KMS-11 (cell line): ENCODE measurements at regions not wholly inside any gene's neighbourhood (a gene's known extent, or its start where the extent isn't known, plus 50 kb on each side); places are given as distances from the start of the nearest gene placed in this dataset.

Source experiments
- H2AFZ ChIP-seq: fragments of 200-600 bp; sonication (generic); 2 replicates; pipeline ENCODE4 v1.6.1; 2016; ENCODE audit warnings: antibody characterized with exemption, mixed run types, low read depth
- H3K27ac ChIP-seq: fragments of 200-600 bp; sonication (generic); 2 replicates; pipeline ENCODE4 v1.6.1; 2016; ENCODE audit warnings: mild to moderate bottlenecking, mixed run types
- H3K27me3 ChIP-seq: fragments of 200-600 bp; sonication (generic); 2 replicates; pipeline ENCODE4 v1.6.1; 2017; ENCODE audit warnings: mild to moderate bottlenecking, low read depth, mixed run types, moderate library complexity; ENCODE audit not compliant: insufficient read depth
- H3K36me3 ChIP-seq: fragments of 200-600 bp; sonication (generic); 2 replicates; pipeline ENCODE4 v1.6.1; 2017; ENCODE audit warnings: mild to moderate bottlenecking, mixed run types; ENCODE audit not compliant: insufficient read depth
- H3K4me1 ChIP-seq: fragments of 200-600 bp; sonication (generic); 2 replicates; pipeline ENCODE4 v1.6.1; 2016; ENCODE audit warnings: mild to moderate bottlenecking, low read depth, mixed run types; ENCODE audit not compliant: poor library complexity, severe bottlenecking
- H3K4me2 ChIP-seq: fragments of 200-600 bp; sonication (generic); 2 replicates; pipeline ENCODE4 v1.7.0; 2016; ENCODE audit warnings: mild to moderate bottlenecking, mixed run types
- H3K4me3 ChIP-seq: fragments of 200-600 bp; sonication (generic); IDR thresholded peaks from 2 replicates; pipeline ENCODE4 v1.6.1; 2017; ENCODE audit warnings: low read depth, low read length, mixed read lengths; ENCODE audit not compliant: insufficient read depth
- H3K79me2 ChIP-seq: fragments of 200-600 bp; sonication (generic); 2 replicates; pipeline ENCODE4 v1.6.1; 2016; ENCODE audit warnings: low read depth, mixed run types; ENCODE audit not compliant: insufficient read depth
- H3K9ac ChIP-seq: fragments of 200-600 bp; sonication (generic); 2 replicates; pipeline ENCODE4 v1.6.1; 2016; ENCODE audit warnings: mild to moderate bottlenecking, mixed run types
- H4K20me1 ChIP-seq: fragments of 200-600 bp; sonication (generic); 2 replicates; pipeline ENCODE4 v1.6.1; 2016; ENCODE audit warnings: mild to moderate bottlenecking, mixed run types; ENCODE audit not compliant: insufficient read depth
- CTCF ChIP-seq: fragments of 200-600 bp; sonication (generic); conservative IDR thresholded peaks from 2 replicates; pipeline ENCODE4 v1.6.1; 2017; ENCODE audit warnings: low read depth, mild to moderate bottlenecking, antibody characterized with exemption, low read length, moderate library complexity, mixed read lengths

GRCh38 chr3:59167756-59168155 is 117.9 kb upstream of the CFAP20DC start:
- Histone ChIP-seq H3K27ac (no peak overlapping the region), H3K27me3 (no peaks in the 10 kb centered on the region), H3K9ac (no peak overlapping the region), H3K4me1 (no peaks in the 10 kb centered on the region), H3K36me3 (no peaks in the 10 kb centered on the region), H3K4me2 (no peak overlapping the region), H2AFZ (no peak overlapping the region), H3K79me2 (no peaks in the 10 kb centered on the region), H4K20me1 (no peaks in the 10 kb centered on the region), H3K4me3 (no peak overlapping the region)
- no peak for TF ChIP-seq CTCF

- H3K4me2 ChIP-seq, result no peak overlapping the region
- no peak overlapping the region for H3K27ac ChIP-seq
- H3K36me3 ChIP-seq, result no peaks in the 10 kb centered on the region
- no peak for TF ChIP-seq CTCF
- no peaks in the 10 kb centered on the region for H3K79me2 ChIP-seq
- H4K20me1 ChIP-seq, result no peaks in the 10 kb centered on the region
- H3K27me3 ChIP-seq, result no peaks in the 10 kb centered on the region
- no peaks in the 10 kb centered on the region for H3K4me1 ChIP-seq
- H3K9ac ChIP-seq, result no peak overlapping the region
- no peak overlapping the region for H2AFZ ChIP-seq
- H3K4me3 ChIP-seq, result no peak overlapping the region
Observed at GRCh38 chr3:59163953-59164352, 114.1 kb upstream of the CFAP20DC start.

- Histone ChIP-seq H4K20me1 (no peaks in the 10 kb centered on the region), H3K4me2 (no peak overlapping the region), H3K4me3 (no peak overlapping the region), H3K27me3 (no peaks in the 10 kb centered on the region), H3K79me2 (no peaks in the 10 kb centered on the region), H3K4me1 (no peaks in the 10 kb centered on the region), H3K9ac (no peak overlapping the region), H3K36me3 (no peaks in the 10 kb centered on the region), H2AFZ (no peak overlapping the region), H3K27ac (no peak overlapping the region)
- no peak for TF ChIP-seq CTCF
Observed at GRCh38 chr3:59161048-59161447, 111.2 kb upstream of the CFAP20DC start.

GRCh38 chr3:59160133-59160746 is 110.4 kb upstream of the CFAP20DC start:
- Histone ChIP-seq H3K36me3 (no peaks in the 10 kb centered on the region), H3K79me2 (no peaks in the 10 kb centered on the region), H3K27me3 (no peaks in the 10 kb centered on the region), H2AFZ (no peak overlapping the region), H4K20me1 (no peaks in the 10 kb centered on the region), H3K4me3 (no peak overlapping the region), H3K27ac (no peak overlapping the region), H3K9ac (no peak overlapping the region), H3K4me1 (no peaks in the 10 kb centered on the region), H3K4me2 (no peak overlapping the region)
- no peak for TF ChIP-seq CTCF
